Body of pancreas (tissue), 4 donors: ENCODE measurements at regions not wholly inside any gene's neighbourhood (a gene's known extent, or its start where the extent isn't known, plus 50 kb on each side); places are given as distances from the start of the nearest gene placed in this dataset.

ENCODE experiments used
- ATAC-seq: fragments of 150-250 bp; one replicate; pipeline ENCODE4 v1.9.1; 2016
- DNase-seq, 4 donors: peaks; one replicate each; pipeline ENCODE4 v3.0.0-alpha.2; 2019
- H3K27ac ChIP-seq, 4 donors: fragments of 200-600 bp; sonication (generic); 1 replicate in 3 of 4; 2 replicates in 1 of 4; pipeline versions ENCODE4 v1.5.1 to v1.6.1; 2016 to 2019; ENCODE audit warnings: mild to moderate bottlenecking in 1 of 4, mixed read lengths in 1 of 4, moderate library complexity in 1 of 4
- H3K27me3 ChIP-seq, 2 donors: fragments of 200-600 bp; sonication (generic); one replicate each; pipeline ENCODE4 v1.6.0; 2016; ENCODE audit warnings: mild to moderate bottlenecking in 1 of 2
- H3K36me3 ChIP-seq, 2 donors: fragments of 200-600 bp; sonication (generic); replicated peaks in 1 of 2; 2 replicates each; pipeline ENCODE4 v1.5.1; 2016; ENCODE audit warnings: low read depth in 2 of 2; ENCODE audit not compliant: insufficient read depth in 1 of 2
- H3K4me1 ChIP-seq: fragments of 200-600 bp; sonication (generic); one replicate; pipeline ENCODE4 v1.6.0; 2016
- H3K4me3 ChIP-seq, 2 donors: fragments of 200-600 bp; sonication (generic); 1 replicate in 1 of 2; 2 replicates in 1 of 2; pipeline ENCODE4 v1.5.1; 2016 to 2019
- H3K9me3 ChIP-seq, 3 donors: fragments of 200-600 bp; sonication (generic); 1 replicate in 2 of 3; 2 replicates in 1 of 3; pipeline ENCODE4 v1.5.1; 2016
- POLR2A ChIP-seq, 3 donors: fragments of 450-650 bp; IDR thresholded peaks; one replicate each; pipeline ENCODE4 v1.6.1; 2016; ENCODE audit warnings: antibody characterized with exemption in 3 of 3, mild to moderate bottlenecking in 2 of 3
- WGBS, 2 donors: methylation state at CpG; one replicate each; pipeline ENCODE4 v1.1.5; 2017; 5-methylcytosine and 5-hydroxymethylcytosine counted together
- intact Hi-C: fragments of 100-400 bp; cut with DNase I; formaldehyde crosslinking; loops from one replicate; pipeline ENCODE4 v1.15.1; 2023
- TF ChIP-seq, protein P1 (sequence below), 7 experiments: fragments of 450-650 bp in 4 of 7; fragments of 200-600 bp in 3 of 7; sonication (generic) in 3 of 7; IDR thresholded peaks; one replicate each; pipeline ENCODE4 v1.5.1; 2016 to 2019; ENCODE audit warnings: antibody characterized with exemption in 7 of 7

DNA sequence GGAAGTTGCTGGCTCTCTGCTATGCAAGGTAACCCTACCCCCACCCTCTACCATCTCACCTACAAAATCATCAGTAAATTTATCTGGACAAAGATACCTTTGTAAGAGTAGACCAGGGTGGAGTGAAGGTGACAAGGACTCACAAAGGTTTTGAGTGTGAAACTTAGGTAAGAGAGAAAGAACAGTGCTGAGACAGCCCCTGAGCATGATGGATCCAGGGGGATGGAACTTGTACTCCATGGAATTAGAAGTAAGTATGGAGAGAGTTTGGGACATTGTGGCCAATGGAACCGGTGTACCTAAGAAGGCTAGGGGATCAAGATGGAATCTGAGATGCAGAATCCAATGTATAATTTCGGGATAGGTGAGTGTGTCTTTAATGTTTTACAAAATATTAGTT is 153.0 kb upstream of the NSMCE3 start:
- Histone ChIP-seq H3K36me3 (no peaks in the 10 kb centered on the region), H3K4me1 (no peaks in the 10 kb centered on the region), H3K27ac (no peak overlapping the region), H3K4me3 (no peak overlapping the region), H3K9me3 (no peaks in the 10 kb centered on the region), H3K27me3 (no peaks in the 10 kb centered on the region)
- 91 to 98% methylated on average over 2 of the region's 2 CpGs for WGBS, 2 donors
- ATAC-seq (no peak), DNase-seq (no peak)
- TF ChIP-seq, protein P1, sequence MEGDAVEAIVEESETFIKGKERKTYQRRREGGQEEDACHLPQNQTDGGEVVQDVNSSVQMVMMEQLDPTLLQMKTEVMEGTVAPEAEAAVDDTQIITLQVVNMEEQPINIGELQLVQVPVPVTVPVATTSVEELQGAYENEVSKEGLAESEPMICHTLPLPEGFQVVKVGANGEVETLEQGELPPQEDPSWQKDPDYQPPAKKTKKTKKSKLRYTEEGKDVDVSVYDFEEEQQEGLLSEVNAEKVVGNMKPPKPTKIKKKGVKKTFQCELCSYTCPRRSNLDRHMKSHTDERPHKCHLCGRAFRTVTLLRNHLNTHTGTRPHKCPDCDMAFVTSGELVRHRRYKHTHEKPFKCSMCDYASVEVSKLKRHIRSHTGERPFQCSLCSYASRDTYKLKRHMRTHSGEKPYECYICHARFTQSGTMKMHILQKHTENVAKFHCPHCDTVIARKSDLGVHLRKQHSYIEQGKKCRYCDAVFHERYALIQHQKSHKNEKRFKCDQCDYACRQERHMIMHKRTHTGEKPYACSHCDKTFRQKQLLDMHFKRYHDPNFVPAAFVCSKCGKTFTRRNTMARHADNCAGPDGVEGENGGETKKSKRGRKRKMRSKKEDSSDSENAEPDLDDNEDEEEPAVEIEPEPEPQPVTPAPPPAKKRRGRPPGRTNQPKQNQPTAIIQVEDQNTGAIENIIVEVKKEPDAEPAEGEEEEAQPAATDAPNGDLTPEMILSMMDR (IDR thresholded peaks at IDR 0.05): no peak
- no peak for TF ChIP-seq POLR2A (IDR thresholded peaks at IDR 0.05)
- intact Hi-C loops: no loop called here

GRCh38 chr15:29420188-29420587 is 150.6 kb upstream of the NSMCE3 start:
- no peak overlapping the region for H3K4me3 ChIP-seq
- intact Hi-C loops: no loop called here
- H3K9me3 ChIP-seq: no peaks in the 10 kb centered on the region
- ATAC-seq (no peak), DNase-seq (no peak)
- WGBS, 2 donors: 72 to 75% methylated on average over 2 of the region's 2 CpGs
- H3K36me3 ChIP-seq: no peaks in the 10 kb centered on the region
- H3K4me1 ChIP-seq: no peaks in the 10 kb centered on the region
- no peak overlapping the region for H3K27ac ChIP-seq
- H3K27me3 ChIP-seq: no peaks in the 10 kb centered on the region
- no peak for TF ChIP-seq POLR2A (IDR thresholded peaks at IDR 0.05)
- TF ChIP-seq, protein P1 (IDR thresholded peaks at IDR 0.05): no peak

DNA sequence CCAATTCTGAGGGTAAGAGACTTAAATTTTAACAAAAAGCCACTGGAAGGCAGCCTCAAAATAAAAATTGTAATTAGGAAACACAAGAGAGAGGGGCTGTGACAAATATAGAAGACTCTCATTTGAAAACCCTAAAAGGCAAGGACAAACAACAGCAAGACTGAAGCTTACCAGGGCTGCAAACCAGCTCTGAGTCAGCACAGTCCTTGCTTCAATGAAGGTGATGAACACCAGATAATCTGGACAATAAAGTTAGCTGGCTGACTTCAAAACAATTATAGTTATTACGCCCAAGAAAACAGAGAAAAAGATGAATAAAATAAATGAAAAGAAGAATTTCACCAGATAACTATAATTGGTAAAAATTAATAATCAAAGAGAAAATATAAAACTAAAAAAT is 149.3 kb upstream of the NSMCE3 start:
- no peaks in the 10 kb centered on the region for H3K27me3 ChIP-seq
- no peak overlapping the region for H3K4me3 ChIP-seq
- no peaks in the 10 kb centered on the region for H3K36me3 ChIP-seq
- ATAC-seq (no peak), DNase-seq (no peak)
- intact Hi-C loops: no loop called here
- H3K9me3 ChIP-seq: no peaks in the 10 kb centered on the region
- no peaks in the 10 kb centered on the region for H3K4me1 ChIP-seq
- no peak for TF ChIP-seq POLR2A (IDR thresholded peaks at IDR 0.05)
- TF ChIP-seq, protein P1 (IDR thresholded peaks at IDR 0.05): no peak
- 96 to 100% methylated on average over 1 of the region's 1 CpG for WGBS, 2 donors
- no peak overlapping the region for H3K27ac ChIP-seq

DNA sequence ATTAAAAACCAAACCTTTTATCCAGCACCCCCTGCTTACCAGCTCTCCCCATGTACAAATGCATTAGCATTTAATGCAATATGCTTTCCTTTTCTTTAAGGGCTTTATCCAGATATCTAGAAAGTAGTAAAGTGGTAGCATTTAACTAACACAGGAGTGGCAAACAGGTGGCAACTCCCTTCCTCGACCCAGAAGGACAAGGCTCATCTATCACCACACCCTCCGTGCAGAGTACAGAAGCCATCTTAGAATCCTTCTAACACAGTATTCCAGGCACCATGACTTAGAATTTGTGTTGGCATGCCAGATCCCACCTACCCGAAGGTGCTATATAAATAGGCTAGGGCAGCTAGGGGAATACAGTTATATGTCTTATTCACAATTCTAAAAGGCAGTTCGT is 148.6 kb upstream of the NSMCE3 start:
- Histone ChIP-seq H3K9me3 (no peaks in the 10 kb centered on the region), H3K27ac (no peak overlapping the region), H3K4me1 (no peaks in the 10 kb centered on the region), H3K36me3 (no peaks in the 10 kb centered on the region), H3K27me3 (no peaks in the 10 kb centered on the region), H3K4me3 (no peak overlapping the region)
- 82% methylated on average over 4 of the region's 4 CpGs for WGBS, 2 donors
- DNase-seq (no peak), ATAC-seq (no peak)
- no peak for TF ChIP-seq POLR2A (IDR thresholded peaks at IDR 0.05)
- TF ChIP-seq, protein P1 (IDR thresholded peaks at IDR 0.05): no peak
- intact Hi-C loops: no loop called here

DNA sequence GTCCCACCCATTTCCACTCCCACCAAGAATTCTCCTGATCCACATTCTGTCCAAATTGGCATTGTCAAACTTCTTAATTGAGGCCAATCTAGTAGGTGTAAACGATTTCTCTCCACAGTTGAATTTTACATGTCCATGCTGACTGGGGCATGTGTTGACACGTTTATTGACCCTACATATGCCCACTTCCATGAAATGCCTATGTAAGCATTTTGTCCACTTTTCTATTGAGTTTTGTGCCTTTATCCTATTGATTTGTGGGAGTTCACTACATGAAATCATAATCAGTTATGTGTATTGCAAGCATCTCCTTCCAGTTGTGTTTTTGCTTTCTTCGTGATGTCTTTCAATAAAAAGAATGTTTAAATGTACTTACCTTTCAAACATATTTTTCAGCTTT is 141.7 kb upstream of the NSMCE3 start:
- no peaks in the 10 kb centered on the region for H3K27me3 ChIP-seq
- no peaks in the 10 kb centered on the region for H3K9me3 ChIP-seq
- intact Hi-C loops: no loop called here
- 71 to 89% methylated on average over 3 of the region's 3 CpGs for WGBS, 2 donors
- H3K27ac ChIP-seq: no peak overlapping the region
- TF ChIP-seq, protein P1 (IDR thresholded peaks at IDR 0.05): no peak
- no peak for TF ChIP-seq POLR2A (IDR thresholded peaks at IDR 0.05)
- no peaks in the 10 kb centered on the region for H3K36me3 ChIP-seq
- no peak for DNase-seq
- ATAC-seq: no peak
- H3K4me1 ChIP-seq: no peaks in the 10 kb centered on the region
- no peak overlapping the region for H3K4me3 ChIP-seq
